ENCODE measurements at regions not wholly inside any gene's neighbourhood (a gene's known extent, or its start where the extent isn't known, plus 50 kb on each side); places are given as distances from the start of the nearest gene placed in this dataset.

GRCh38 chr17:31680126-31680525, 178.9 kb downstream of the COPRS start:
- TF ChIP-seq, protein P1, sequence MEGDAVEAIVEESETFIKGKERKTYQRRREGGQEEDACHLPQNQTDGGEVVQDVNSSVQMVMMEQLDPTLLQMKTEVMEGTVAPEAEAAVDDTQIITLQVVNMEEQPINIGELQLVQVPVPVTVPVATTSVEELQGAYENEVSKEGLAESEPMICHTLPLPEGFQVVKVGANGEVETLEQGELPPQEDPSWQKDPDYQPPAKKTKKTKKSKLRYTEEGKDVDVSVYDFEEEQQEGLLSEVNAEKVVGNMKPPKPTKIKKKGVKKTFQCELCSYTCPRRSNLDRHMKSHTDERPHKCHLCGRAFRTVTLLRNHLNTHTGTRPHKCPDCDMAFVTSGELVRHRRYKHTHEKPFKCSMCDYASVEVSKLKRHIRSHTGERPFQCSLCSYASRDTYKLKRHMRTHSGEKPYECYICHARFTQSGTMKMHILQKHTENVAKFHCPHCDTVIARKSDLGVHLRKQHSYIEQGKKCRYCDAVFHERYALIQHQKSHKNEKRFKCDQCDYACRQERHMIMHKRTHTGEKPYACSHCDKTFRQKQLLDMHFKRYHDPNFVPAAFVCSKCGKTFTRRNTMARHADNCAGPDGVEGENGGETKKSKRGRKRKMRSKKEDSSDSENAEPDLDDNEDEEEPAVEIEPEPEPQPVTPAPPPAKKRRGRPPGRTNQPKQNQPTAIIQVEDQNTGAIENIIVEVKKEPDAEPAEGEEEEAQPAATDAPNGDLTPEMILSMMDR (IDR thresholded peaks at IDR 0.05; ENCODE audit: poor library complexity) = no peak
- TF ChIP-seq EZH2 (IDR thresholded peaks at IDR 0.05; ENCODE audit: borderline replicate concordance) = no peak

Measured in hepatocyte (in vitro differentiated cells).